ENCODE measurements at regions not wholly inside any gene's neighbourhood (a gene's known extent, or its start where the extent isn't known, plus 50 kb on each side); places are given as distances from the start of the nearest gene placed in this dataset.

GRCh38 chr11:116240710-116241109 lies 532.1 kb downstream of the BUD13 start:
- Histone ChIP-seq H3K9me3 (no peaks in the 10 kb centered on the region), H3K27ac (no peak overlapping the region), H3K4me3 (no peak overlapping the region), H3K4me1 (no peaks in the 10 kb centered on the region), H3K36me3 (no peaks in the 10 kb centered on the region), H3K27me3 (no peaks in the 10 kb centered on the region)
- no peak for TF ChIP-seq POLR2A (IDR thresholded peaks at IDR 0.05)
- TF ChIP-seq, protein P1, sequence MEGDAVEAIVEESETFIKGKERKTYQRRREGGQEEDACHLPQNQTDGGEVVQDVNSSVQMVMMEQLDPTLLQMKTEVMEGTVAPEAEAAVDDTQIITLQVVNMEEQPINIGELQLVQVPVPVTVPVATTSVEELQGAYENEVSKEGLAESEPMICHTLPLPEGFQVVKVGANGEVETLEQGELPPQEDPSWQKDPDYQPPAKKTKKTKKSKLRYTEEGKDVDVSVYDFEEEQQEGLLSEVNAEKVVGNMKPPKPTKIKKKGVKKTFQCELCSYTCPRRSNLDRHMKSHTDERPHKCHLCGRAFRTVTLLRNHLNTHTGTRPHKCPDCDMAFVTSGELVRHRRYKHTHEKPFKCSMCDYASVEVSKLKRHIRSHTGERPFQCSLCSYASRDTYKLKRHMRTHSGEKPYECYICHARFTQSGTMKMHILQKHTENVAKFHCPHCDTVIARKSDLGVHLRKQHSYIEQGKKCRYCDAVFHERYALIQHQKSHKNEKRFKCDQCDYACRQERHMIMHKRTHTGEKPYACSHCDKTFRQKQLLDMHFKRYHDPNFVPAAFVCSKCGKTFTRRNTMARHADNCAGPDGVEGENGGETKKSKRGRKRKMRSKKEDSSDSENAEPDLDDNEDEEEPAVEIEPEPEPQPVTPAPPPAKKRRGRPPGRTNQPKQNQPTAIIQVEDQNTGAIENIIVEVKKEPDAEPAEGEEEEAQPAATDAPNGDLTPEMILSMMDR (IDR thresholded peaks at IDR 0.05) = no peak
- no peak for DNase-seq

DNA sequence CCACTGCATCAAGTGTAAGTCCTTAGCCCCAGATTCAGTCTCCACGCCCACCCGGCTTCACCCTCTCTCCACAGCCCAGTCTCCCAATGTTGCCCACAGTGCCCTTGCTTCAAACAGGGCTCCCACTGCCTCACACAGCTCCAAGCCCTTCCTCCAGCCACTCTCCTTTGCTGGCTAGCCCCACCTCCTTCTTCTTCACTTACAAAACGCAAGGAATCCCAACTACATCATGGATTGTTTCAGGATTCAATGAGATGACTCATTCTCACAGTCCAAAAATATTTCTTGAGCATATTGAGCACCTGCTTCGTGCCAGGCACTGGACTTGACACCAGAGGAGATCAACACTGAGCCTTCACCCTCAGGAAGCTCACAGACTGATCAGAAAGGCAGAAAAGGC lies 533.5 kb downstream of the BUD13 start:
- Histone ChIP-seq H3K36me3 (no peaks in the 10 kb centered on the region), H3K9me3 (no peaks in the 10 kb centered on the region), H3K27me3 (no peaks in the 10 kb centered on the region), H3K27ac (no peak overlapping the region), H3K4me3 (no peak overlapping the region), H3K4me1 (no peaks in the 10 kb centered on the region)
- TF ChIP-seq POLR2A (IDR thresholded peaks at IDR 0.05) = no peak
- TF ChIP-seq, protein P1 (IDR thresholded peaks at IDR 0.05) = no peak
- DNase-seq = no peak

DNA sequence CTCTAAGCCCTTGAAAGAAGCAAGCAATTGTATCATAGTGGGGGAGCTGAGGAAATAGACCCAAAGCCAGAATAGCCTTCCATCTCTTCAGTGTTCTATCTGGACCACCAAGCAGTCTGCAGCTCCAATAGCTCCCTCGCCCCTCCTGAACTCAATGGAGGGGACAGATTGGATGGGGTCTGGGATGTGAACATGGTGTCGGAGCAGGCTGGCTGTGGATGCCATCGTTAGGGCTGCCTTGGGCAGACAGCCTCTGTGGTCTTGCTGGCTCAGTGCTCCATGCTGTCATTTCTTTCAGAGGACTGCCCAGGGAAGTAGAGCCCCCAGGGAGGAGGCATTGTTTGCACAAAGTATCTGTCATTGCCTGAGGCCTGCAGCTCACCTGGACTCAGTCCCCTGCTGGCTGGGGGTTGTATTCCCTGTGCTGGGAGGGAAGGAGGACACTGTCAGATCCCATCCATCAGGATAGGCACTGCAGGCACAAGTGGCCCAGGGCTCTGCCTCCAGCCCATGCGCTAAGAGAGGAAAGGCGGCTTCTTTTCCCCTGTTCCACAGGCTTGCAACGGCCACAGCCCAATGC lies 537.7 kb downstream of the BUD13 start:
- Histone ChIP-seq H3K4me3 (no peak overlapping the region), H3K9me3 (no peaks in the 10 kb centered on the region)
- no peak for DNase-seq

GRCh38 chr11:116233561-116233960 lies 539.2 kb downstream of the BUD13 start:
- Histone ChIP-seq H3K27ac (no peak overlapping the region), H3K4me3 (no peak overlapping the region), H3K36me3 (no peaks in the 10 kb centered on the region), H3K27me3 (no peaks in the 10 kb centered on the region), H3K4me1 (no peaks in the 10 kb centered on the region), H3K9me3 (no peaks in the 10 kb centered on the region)
- no peak for TF ChIP-seq POLR2A (IDR thresholded peaks at IDR 0.05)
- TF ChIP-seq, protein P1 (IDR thresholded peaks at IDR 0.05) = no peak
- no peak for DNase-seq

More for the DNA sequence above, 537.7 kb downstream of the BUD13 start:
- Histone ChIP-seq H3K4me1 (no peaks in the 10 kb centered on the region), H3K27ac (no peak overlapping the region), H3K36me3 (no peaks in the 10 kb centered on the region), H3K27me3 (no peaks in the 10 kb centered on the region)
- TF ChIP-seq, protein P1 (IDR thresholded peaks at IDR 0.05) = no peak
- no peak for TF ChIP-seq POLR2A (IDR thresholded peaks at IDR 0.05)

DNA sequence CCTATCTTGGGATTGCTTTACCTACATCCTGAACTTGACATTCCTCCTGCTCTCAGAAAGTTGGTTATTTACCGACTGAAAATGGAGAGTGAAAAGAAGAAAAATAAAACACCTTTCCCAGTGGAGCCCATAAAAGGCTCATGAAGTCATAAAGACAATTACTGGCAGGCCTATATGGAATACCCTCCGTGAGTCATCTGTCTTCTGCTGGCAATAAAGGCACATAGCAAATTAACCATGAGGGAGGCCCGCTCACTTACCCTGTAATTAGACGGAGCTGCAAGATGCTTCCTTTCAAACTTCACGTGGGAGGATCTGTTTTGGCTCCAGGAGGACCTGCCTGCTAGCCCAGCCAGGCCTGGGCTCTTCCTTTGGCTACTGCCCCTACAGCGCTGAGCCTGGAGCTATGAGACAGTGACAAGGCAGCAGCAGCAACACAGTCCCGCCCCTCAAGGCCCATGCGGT lies 540.4 kb downstream of the BUD13 start:
- no peak for DNase-seq
- Histone ChIP-seq H3K27me3 (no peaks in the 10 kb centered on the region), H3K36me3 (no peaks in the 10 kb centered on the region), H3K9me3 (no peaks in the 10 kb centered on the region), H3K27ac (peak overlapping the region in 1 of 4 donors; percentile 1), H3K4me3 (no peak overlapping the region), H3K4me1 (no peaks in the 10 kb centered on the region)
- TF ChIP-seq POLR2A (IDR thresholded peaks at IDR 0.05) = no peak
- TF ChIP-seq, protein P1 (IDR thresholded peaks at IDR 0.05) = no peak

DNA sequence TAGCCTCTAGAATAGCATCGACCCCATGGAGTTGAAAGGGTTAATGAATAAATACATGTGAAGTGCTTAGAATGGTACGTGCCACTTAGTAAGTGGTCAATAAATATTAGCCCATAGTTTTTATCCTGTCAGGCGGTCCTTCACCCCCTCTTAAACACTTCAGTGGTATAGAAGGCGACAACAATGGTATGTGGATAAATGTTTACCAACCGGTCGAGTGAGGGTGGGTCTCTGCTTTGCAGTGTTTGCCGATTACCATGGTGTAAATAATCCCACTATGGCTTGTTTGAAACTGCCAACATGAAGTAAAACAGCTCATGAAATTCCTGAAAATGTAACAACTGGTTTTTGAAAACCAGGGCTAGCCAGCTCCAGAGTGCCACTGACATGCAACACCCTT lies 541.2 kb downstream of the BUD13 start:
- no peaks in the 10 kb centered on the region for H3K36me3 ChIP-seq
- H3K4me1 ChIP-seq = no peaks in the 10 kb centered on the region
- DNase-seq = no peak
- no peak overlapping the region for H3K27ac ChIP-seq
- TF ChIP-seq POLR2A (IDR thresholded peaks at IDR 0.05) = no peak
- TF ChIP-seq, protein P1 (IDR thresholded peaks at IDR 0.05) = no peak
- no peaks in the 10 kb centered on the region for H3K9me3 ChIP-seq
- no peaks in the 10 kb centered on the region for H3K27me3 ChIP-seq
- H3K4me3 ChIP-seq = no peak overlapping the region
